ENCODE measurements at regions not wholly inside any gene's neighbourhood (a gene's known extent, or its start where the extent isn't known, plus 50 kb on each side); places are given as distances from the start of the nearest gene placed in this dataset.

DNA sequence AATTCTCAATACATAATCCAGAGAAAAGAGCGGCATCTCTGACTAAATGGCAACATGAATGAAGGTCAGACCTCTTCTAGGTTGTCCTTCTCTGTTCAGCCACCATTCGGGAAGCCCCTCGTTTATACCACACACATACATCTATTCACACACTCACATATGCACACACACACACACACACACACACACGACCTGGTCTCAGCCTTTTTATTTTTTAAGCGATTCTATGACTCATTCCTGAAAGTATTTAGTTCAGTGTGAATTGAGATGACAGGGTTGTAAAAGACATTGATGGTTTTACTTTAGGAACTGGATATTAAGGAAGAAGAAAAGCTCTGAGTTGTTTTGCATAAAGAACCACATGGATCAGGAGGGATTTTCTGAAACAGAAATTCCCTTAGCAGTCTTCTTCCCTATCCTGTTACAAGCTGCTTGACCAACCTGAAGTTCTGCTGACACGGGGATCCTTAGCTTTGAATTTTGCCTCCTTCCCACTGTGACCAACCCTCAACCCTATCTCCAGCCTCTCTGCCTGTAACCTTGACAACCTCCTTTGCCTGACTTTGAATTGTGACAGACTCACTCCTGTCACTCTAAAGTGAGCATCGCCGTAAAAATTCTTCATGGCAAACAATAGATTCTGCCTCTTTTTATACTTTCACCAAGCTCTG lies 383.1 kb upstream of the ESRRG start:
- Mint-ChIP-seq H3K4me3 (ENCODE audit: unreplicated experiment) (no peak overlapping the region), H3K4me1 (ENCODE audit: unreplicated experiment) (no peaks in the 10 kb centered on the region), H3K27me3 (ENCODE audit: unreplicated experiment) (peaks cover 2% of the 10 kb centered on the region), H3K36me3 (ENCODE audit: unreplicated experiment) (no peaks in the 10 kb centered on the region), H3K27ac (ENCODE audit: unreplicated experiment) (no peak overlapping the region), H3K9me3 (ENCODE audit: unreplicated experiment) (no peaks in the 10 kb centered on the region)
- TF ChIP-seq, protein P1, sequence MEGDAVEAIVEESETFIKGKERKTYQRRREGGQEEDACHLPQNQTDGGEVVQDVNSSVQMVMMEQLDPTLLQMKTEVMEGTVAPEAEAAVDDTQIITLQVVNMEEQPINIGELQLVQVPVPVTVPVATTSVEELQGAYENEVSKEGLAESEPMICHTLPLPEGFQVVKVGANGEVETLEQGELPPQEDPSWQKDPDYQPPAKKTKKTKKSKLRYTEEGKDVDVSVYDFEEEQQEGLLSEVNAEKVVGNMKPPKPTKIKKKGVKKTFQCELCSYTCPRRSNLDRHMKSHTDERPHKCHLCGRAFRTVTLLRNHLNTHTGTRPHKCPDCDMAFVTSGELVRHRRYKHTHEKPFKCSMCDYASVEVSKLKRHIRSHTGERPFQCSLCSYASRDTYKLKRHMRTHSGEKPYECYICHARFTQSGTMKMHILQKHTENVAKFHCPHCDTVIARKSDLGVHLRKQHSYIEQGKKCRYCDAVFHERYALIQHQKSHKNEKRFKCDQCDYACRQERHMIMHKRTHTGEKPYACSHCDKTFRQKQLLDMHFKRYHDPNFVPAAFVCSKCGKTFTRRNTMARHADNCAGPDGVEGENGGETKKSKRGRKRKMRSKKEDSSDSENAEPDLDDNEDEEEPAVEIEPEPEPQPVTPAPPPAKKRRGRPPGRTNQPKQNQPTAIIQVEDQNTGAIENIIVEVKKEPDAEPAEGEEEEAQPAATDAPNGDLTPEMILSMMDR (IDR thresholded peaks at IDR 0.05): no peak
- no peak for DNase-seq (ENCODE audit: extremely low spot score, unreplicated experiment)

DNA sequence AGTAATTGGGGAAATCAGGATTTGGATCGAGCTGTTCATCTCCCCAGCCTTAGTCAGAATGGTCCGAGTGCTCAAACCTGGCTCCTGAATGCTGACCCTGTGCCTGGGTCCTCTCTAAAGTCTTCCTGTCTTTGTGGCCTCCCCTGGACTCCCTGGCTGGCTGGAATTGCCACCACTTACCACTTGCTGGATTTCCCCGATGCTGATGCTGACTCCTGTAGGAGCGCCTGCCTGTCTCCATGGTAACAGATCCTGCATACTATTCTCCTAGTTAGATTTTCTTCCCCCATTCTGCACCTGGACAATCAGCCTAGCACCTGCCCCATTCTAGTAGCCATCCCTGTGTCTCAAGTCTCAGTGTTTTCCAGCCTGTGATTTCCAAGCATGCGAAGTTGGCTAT lies 382.2 kb upstream of the ESRRG start:
- Mint-ChIP-seq H3K27me3 (ENCODE audit: unreplicated experiment) (peaks cover 2% of the 10 kb centered on the region), H3K27ac (ENCODE audit: unreplicated experiment) (no peak overlapping the region), H3K9me3 (ENCODE audit: unreplicated experiment) (no peaks in the 10 kb centered on the region), H3K4me1 (ENCODE audit: unreplicated experiment) (no peaks in the 10 kb centered on the region), H3K4me3 (ENCODE audit: unreplicated experiment) (no peak overlapping the region), H3K36me3 (ENCODE audit: unreplicated experiment) (no peaks in the 10 kb centered on the region)
- no peak for DNase-seq (ENCODE audit: extremely low spot score, unreplicated experiment)
- TF ChIP-seq, protein P1 (IDR thresholded peaks at IDR 0.05): no peak

DNA sequence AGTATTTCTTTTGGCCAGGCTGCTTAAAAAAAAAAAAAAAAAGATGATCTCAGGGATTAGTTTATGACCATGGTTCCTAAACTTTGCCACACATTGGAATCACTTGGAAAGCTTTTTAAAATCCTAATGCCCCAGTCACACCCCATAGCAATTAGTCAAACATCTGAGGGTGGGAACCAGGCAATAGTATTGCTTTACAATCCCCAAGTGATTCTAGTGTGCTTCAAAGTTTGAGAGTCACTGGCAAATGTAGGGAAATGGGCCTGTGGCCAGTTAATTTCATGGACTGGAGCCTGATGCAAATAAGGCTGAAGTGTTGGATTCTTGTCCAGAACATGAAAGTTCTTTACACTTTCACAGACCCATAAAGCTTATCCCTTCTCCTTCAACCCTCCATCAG lies 374.6 kb upstream of the ESRRG start:
- Mint-ChIP-seq H3K4me1 (ENCODE audit: unreplicated experiment) (no peaks in the 10 kb centered on the region), H3K9me3 (ENCODE audit: unreplicated experiment) (no peaks in the 10 kb centered on the region), H3K4me3 (ENCODE audit: unreplicated experiment) (no peak overlapping the region), H3K27ac (ENCODE audit: unreplicated experiment) (no peak overlapping the region), H3K27me3 (ENCODE audit: unreplicated experiment) (no peaks in the 10 kb centered on the region), H3K36me3 (ENCODE audit: unreplicated experiment) (no peaks in the 10 kb centered on the region)
- TF ChIP-seq, protein P1 (IDR thresholded peaks at IDR 0.05): no peak
- DNase-seq (ENCODE audit: extremely low spot score, unreplicated experiment): no peak

DNA sequence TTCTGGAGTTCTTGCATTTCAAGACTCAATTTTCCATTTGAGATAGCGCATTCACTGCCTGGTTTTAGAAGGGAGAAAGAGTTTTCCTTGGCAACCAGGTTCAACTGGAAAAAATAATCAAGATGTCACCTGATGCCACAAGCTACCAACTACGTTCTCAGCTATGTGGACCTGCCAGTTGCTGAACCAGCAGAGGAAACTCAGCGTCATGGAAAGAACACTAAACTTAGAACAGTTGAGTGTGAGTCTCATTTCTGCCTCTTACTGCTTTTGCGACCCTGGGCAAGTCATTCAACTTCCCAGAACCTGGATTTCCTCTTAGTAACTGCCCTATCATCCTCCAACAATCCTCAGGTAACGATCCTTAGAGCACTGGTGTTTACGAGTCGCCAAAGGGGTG lies 373.0 kb upstream of the ESRRG start:
- H3K9me3 Mint-ChIP-seq (ENCODE audit: unreplicated experiment): no peaks in the 10 kb centered on the region
- H3K36me3 Mint-ChIP-seq (ENCODE audit: unreplicated experiment): no peaks in the 10 kb centered on the region
- H3K27me3 Mint-ChIP-seq (ENCODE audit: unreplicated experiment): no peaks in the 10 kb centered on the region
- DNase-seq (ENCODE audit: extremely low spot score, unreplicated experiment): no peak
- TF ChIP-seq, protein P1 (IDR thresholded peaks at IDR 0.05): no peak
- no peak overlapping the region for H3K4me3 Mint-ChIP-seq (ENCODE audit: unreplicated experiment)
- H3K4me1 Mint-ChIP-seq (ENCODE audit: unreplicated experiment): no peaks in the 10 kb centered on the region
- H3K27ac Mint-ChIP-seq (ENCODE audit: unreplicated experiment): no peak overlapping the region

DNA sequence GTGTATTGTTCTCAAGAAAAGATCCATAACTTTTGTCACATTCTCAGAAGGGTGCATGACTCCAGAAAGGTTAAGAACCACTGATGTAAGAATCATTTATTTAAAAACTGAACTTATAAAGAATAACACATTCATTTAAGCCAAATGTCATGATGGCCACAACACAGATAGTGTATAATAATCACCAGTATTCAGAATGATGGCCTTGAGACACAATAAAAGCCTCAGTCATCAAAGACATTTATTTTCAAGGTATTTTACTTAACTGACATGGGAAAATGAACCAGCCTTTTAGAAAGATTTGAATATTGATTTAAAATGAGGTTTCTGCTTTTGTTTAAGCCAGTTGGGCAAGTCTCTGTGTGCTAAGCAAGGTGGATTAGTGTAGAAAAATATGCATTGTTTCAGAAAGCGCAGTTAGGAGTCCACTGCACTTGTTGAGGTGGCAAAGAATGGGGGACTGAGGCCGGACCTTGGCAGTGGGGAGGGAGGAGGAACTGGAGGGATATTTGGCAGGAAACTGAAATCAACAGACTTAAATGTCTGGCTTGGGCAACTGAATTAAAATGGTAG lies 371.9 kb upstream of the ESRRG start:
- Mint-ChIP-seq H3K4me1 (ENCODE audit: unreplicated experiment) (peaks cover under 1% of the 10 kb centered on the region), H3K27me3 (ENCODE audit: unreplicated experiment) (peaks cover 5% of the 10 kb centered on the region), H3K27ac (ENCODE audit: unreplicated experiment) (no peak overlapping the region), H3K4me3 (ENCODE audit: unreplicated experiment) (no peak overlapping the region), H3K9me3 (ENCODE audit: unreplicated experiment) (no peaks in the 10 kb centered on the region), H3K36me3 (ENCODE audit: unreplicated experiment) (no peaks in the 10 kb centered on the region)
- no peak for DNase-seq (ENCODE audit: extremely low spot score, unreplicated experiment)
- TF ChIP-seq, protein P1 (IDR thresholded peaks at IDR 0.05): no peak

All from osteocyte (in vitro differentiated cells).